Immature natural killer cell (primary cell): ENCODE measurements at regions not wholly inside any gene's neighbourhood (a gene's known extent, or its start where the extent isn't known, plus 50 kb on each side); places are given as distances from the start of the nearest gene placed in this dataset.
"Not testable (repeated sequence)": the region's sequence is repeated elsewhere in the genome, so short reads cannot be mapped to it uniquely, and the experiment has no call there.

Experiments used
- DNase-seq, 3 donors: peaks; one replicate each; pipeline ENCODE4 v3.0.0; 2022; ENCODE audit warnings: mixed read lengths in 1 of 3
- H3K27ac Mint-ChIP-seq, 6 donors: one replicate each; pipeline ENCODE4 v1.8.0; 2020; ENCODE audit warnings: mixed read lengths in 6 of 6, mild to moderate bottlenecking in 5 of 6, inconsistent platforms in 4 of 6, moderate library complexity in 3 of 6
- H3K27me3 Mint-ChIP-seq, 3 donors: one replicate each; pipeline ENCODE4 v1.8.0; 2020 to 2021; ENCODE audit warnings: low read depth in 3 of 3, mild to moderate bottlenecking in 3 of 3, mixed read lengths in 3 of 3, moderate library complexity in 3 of 3, inconsistent platforms in 1 of 3
- H3K36me3 Mint-ChIP-seq, 3 donors: one replicate each; pipeline ENCODE4 v1.8.0; 2020; ENCODE audit warnings: mixed read lengths in 3 of 3, inconsistent platforms in 2 of 3, mild to moderate bottlenecking in 2 of 3
- H3K4me1 Mint-ChIP-seq, 2 donors: one replicate each; pipeline ENCODE4 v1.8.0; 2020; ENCODE audit warnings: inconsistent platforms in 2 of 2, mild to moderate bottlenecking in 2 of 2, mixed read lengths in 2 of 2, moderate library complexity in 1 of 2
- H3K4me3 Mint-ChIP-seq, 5 donors: one replicate each; pipeline ENCODE4 v1.8.0; 2020; ENCODE audit warnings: mild to moderate bottlenecking in 5 of 5, mixed read lengths in 5 of 5, inconsistent platforms in 3 of 5, moderate library complexity in 3 of 5
- H3K9me3 Mint-ChIP-seq, 6 donors: one replicate each; pipeline ENCODE4 v1.8.0; 2020; ENCODE audit warnings: mild to moderate bottlenecking in 6 of 6, mixed read lengths in 6 of 6, inconsistent platforms in 4 of 6, moderate library complexity in 3 of 6

DNA sequence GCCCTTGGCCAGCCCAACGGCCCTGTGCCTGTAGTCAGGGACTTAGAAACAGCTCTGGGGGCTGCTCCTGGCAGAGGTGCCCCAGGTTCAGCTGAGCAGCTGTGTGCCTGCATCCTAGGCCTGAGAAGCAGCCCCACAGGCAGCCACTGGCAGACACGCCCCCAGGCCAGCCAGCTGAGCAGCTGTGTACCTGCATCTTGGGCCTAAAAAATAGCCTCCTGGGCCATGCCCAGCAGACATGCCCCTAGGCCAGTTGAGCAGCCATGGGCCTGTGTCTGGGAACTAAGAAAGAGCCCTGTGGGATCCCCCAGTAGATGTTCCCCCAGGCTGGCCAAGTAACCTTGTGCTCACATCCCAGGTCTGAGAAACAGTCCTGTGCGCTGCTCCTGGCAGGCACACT lies 64.0 kb downstream of the TBR1 start:
- Mint-ChIP-seq H3K4me1 (no peaks in the 10 kb centered on the region), H3K36me3 (peaks cover 3 to 8% (median 3%) of the 10 kb centered on the region in 3 donors), H3K9me3 (peaks cover 4 to 34% (median 24%) of the 10 kb centered on the region in 6 donors), H3K27me3 (peaks cover 0 to 11% (median 0%) of the 10 kb centered on the region in 3 donors), H3K27ac (no peak overlapping the region), H3K4me3 (no peak overlapping the region)
- DNase-seq = no peak

DNA sequence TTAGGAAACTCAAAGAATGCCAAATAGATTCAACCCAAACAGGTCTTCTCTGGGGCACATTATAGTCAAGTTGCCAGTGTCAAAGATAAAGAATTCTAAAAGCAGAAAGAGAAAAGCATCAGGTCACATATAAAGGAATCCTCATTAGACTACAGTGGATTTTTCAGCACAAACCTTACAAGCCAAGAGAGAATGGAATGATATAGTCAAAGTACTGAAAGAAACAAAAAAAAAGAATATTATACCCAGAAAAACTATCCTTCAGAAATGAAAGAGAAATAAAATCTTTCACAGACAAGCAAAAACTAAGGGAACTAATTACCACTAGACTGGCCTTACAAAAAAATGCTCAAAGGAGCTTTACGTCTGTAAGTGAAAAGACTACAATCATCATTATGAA lies 65.5 kb downstream of the TBR1 start:
- H3K4me3 Mint-ChIP-seq = no peak overlapping the region

DNA sequence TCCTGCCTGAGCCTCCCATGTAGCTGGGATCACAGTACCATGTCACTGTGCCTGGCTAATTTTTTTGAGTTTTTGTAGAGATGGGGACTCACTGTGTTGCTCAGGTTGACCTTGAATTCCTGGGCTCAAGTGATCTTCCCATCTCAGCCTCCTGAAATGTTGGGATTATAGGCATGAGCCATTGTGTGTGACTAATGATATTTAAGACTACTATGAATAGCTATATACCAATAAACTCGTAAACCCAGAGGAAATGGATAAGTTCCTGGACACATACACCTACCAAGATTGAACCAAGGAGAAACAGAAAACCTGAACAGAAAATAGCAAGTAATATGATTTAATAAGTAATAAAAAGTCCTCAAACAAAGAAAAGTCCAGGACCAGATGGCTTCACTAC lies 68.0 kb downstream of the TBR1 start:
- Mint-ChIP-seq H3K4me3 (no peak overlapping the region), H3K27me3 (peaks cover 0 to 9% (median 2%) of the 10 kb centered on the region in 3 donors), H3K4me1 (no peaks in the 10 kb centered on the region), H3K27ac (no peak overlapping the region), H3K9me3 (peaks cover 4 to 34% (median 23%) of the 10 kb centered on the region in 6 donors), H3K36me3 (peaks cover 3 to 8% (median 3%) of the 10 kb centered on the region in 3 donors)
- no peak for DNase-seq

More for the DNA sequence above, 65.5 kb downstream of the TBR1 start:
- Mint-ChIP-seq H3K27me3 (peaks cover 0 to 11% (median 0%) of the 10 kb centered on the region in 3 donors), H3K27ac (no peak overlapping the region), H3K9me3 (peaks cover 4 to 35% (median 23%) of the 10 kb centered on the region in 6 donors), H3K4me1 (no peaks in the 10 kb centered on the region), H3K36me3 (peaks cover 3 to 8% (median 3%) of the 10 kb centered on the region in 3 donors)
- DNase-seq = no peak

DNA sequence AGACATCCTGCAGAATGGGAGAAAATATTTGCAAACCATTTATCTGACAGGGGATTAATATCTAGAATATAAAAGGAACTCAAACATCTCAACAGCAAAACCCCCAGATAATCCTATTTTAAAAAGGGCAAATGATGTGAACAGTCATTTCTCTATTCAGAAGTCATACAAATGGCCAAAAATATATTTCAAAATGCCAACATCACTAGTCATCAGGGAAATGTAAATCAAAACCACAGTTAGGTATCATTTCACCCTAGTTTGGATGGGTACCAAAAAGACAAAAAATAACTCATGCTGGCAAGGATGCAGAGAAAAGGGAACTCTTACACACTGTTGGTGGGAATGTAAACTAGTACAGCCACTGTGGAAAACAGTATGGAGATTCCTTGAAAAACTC lies 70.0 kb downstream of the TBR1 start:
- peaks cover 0 to 7% (median 3%) of the 10 kb centered on the region in 3 donors for H3K27me3 Mint-ChIP-seq
- DNase-seq = no peak
- peaks cover 3 to 8% (median 6%) of the 10 kb centered on the region in 3 donors for H3K36me3 Mint-ChIP-seq
- no peak overlapping the region for H3K4me3 Mint-ChIP-seq
- H3K27ac Mint-ChIP-seq = no peak overlapping the region
- no peaks in the 10 kb centered on the region for H3K4me1 Mint-ChIP-seq
- peaks cover 4 to 23% (median 19%) of the 10 kb centered on the region in 6 donors for H3K9me3 Mint-ChIP-seq

DNA sequence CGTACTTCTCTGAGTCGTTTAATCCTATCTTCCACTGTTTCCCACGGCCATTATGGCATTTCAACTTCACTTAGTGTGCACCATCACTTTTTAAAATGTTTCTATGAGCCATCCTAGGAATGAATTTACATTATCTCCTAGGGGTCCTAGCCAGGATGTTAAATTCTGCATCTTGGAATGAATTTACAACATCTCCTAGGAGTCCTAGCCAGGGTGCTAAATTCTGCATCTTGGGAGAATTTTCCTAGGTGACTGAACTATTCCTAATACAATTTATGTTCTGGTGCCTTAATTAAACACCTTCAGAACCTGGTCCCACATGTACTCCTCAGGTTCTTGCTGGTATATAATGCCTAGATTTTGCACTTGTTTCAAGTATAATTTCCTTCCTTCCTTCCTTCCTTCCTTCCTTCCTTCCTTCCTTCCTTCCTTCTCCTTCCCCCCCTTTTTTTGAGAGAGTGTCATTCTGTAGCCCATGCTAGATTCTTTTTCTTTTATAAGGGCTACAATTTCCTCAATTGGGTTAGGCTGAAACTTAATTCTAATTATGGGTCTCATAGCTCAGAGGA lies 72.1 kb downstream of the TBR1 start:
- Mint-ChIP-seq H3K4me3 (no peak overlapping the region), H3K4me1 (no peaks in the 10 kb centered on the region), H3K36me3 (peaks cover 0 to 3% (median 0%) of the 10 kb centered on the region in 3 donors), H3K9me3 (peaks cover 0 to 8% (median 2%) of the 10 kb centered on the region in 6 donors), H3K27ac (no peak overlapping the region), H3K27me3 (peaks cover 0 to 6% (median 3%) of the 10 kb centered on the region in 3 donors)
- DNase-seq = no peak

DNA sequence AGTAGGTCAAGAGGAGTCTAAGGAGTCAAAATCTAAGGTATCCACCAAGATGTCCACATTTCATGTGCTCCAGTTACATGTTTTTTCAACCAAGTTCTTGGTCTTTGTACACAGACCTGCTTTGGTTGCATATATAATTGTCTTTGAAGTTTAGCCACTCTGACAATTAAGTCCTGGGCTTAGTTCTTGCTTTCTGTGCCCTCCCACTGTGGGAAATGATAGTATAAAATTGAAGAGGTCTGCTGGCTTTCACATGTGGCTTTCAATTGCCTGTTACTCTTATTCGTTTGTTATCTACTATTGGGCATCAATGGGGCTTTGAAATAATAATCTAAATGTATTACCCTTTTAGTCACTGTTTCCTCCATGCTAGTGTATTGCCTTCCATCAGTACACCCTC lies 72.8 kb downstream of the TBR1 start:
- H3K27me3 Mint-ChIP-seq = peaks cover 0 to 6% (median 3%) of the 10 kb centered on the region in 3 donors
- no peaks in the 10 kb centered on the region for H3K4me1 Mint-ChIP-seq
- H3K9me3 Mint-ChIP-seq = peaks cover 0 to 6% (median 2%) of the 10 kb centered on the region in 6 donors
- DNase-seq = no peak
- H3K4me3 Mint-ChIP-seq = no peak overlapping the region
- H3K27ac Mint-ChIP-seq = no peak overlapping the region
- H3K36me3 Mint-ChIP-seq = peaks cover 0 to 3% (median 0%) of the 10 kb centered on the region in 3 donors

DNA sequence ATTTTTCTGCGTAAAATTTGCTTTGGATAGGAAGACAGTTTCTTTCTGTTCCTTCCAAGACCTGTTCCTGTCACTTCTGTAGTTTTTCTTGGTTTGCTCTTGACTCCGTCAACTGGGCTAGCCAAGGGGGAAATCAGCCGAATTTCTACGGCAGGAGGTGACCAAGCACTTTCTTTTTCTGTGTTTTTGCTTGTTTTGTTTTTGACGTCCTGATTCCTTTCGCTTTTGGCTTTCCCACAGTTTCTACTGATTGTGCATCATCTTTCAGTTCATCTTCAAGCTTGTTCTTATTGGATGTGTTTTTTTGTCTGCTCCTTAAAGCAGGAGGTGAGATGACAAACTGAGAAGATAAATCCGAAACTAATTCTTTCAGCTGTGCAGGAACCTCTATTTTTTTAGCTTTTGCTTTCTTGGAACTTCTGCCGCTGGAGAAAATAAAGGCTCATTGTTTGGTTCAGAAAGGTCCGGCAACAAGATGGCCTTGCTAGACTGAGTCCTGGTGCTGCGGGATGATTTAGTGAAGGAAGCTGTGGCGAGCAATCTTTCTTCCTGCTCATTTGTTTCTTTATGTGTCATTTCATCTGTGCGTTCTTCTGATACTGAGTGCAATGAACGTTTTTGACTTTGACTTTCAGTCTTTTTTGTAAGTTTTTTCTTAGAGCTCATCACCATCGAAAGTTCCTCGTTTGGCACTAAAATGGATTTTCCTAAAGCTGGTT lies 85.0 kb downstream of the TBR1 start:
- not testable (repeated sequence) for H3K27me3 Mint-ChIP-seq, DNase-seq, H3K9me3 Mint-ChIP-seq, H3K36me3 Mint-ChIP-seq
- Mint-ChIP-seq H3K4me3 (peak overlapping the region; percentile 53 to 83 (median 75)), H3K4me1 (peaks cover 9 to 13% of the 10 kb centered on the region in 2 donors), H3K27ac (peak overlapping the region in 1 of 6 donors; percentile 31)

DNA sequence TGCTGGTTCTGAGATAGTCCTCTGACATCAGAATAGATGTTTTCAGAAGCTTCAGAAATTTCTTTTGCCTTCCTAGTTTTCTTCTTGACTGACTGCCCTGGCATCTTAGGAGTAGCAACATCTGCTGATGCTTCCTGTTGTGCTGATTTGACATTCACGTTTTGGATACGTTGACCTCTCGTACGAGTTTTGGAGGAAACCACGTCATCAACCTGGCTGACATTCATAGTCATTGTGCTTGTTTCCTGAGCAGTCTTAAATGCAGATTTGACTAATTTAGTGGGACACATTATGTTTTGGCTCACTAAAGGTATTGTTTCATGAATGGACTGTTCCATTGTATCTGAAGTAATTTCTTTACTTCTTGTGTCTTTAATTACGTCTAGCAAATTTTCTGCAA lies 86.2 kb downstream of the TBR1 start:
- not testable (repeated sequence) for H3K27ac Mint-ChIP-seq, H3K9me3 Mint-ChIP-seq, H3K4me3 Mint-ChIP-seq

DNA sequence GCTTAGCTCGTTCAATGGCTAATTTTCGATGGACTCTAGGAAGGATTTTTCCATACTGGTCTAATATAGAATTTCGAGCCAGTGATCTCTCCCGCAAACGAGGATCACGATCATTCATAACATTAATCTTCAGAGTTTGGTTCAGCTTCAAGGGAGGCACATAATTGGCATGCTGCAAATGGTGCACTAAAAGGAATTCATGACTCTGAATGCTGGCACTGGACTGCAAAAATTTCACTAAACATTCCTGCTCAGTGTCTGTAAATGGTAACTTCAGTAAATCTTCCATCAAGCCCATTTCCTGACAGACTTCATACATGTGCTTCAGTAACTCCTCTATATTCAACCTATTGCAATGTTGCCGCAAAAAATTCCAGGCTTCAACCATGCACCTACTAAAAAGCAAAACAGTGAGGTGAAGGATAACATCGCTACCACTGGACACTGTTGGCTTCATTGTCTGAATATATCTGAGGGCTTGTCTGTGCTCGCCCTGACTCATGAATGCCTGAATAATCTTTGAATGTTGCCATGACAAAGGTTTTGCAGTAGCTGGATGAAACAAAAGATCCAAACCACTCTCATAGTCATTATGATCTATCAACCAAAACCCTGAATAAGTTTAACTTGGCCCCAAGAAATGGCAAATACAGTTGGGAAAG lies 88.7 kb downstream of the TBR1 start:
- not testable (repeated sequence) for H3K27ac Mint-ChIP-seq, H3K27me3 Mint-ChIP-seq, DNase-seq, H3K4me3 Mint-ChIP-seq, H3K36me3 Mint-ChIP-seq
- Mint-ChIP-seq H3K4me1 (peaks cover 9 to 13% of the 10 kb centered on the region in 2 donors), H3K9me3 (peaks cover 0 to 24% (median 9%) of the 10 kb centered on the region in 6 donors)

More for the DNA sequence above, 86.2 kb downstream of the TBR1 start:
- not testable (repeated sequence) for DNase-seq, H3K27me3 Mint-ChIP-seq, H3K36me3 Mint-ChIP-seq
- peaks cover 9 to 13% of the 10 kb centered on the region in 2 donors for H3K4me1 Mint-ChIP-seq

DNA sequence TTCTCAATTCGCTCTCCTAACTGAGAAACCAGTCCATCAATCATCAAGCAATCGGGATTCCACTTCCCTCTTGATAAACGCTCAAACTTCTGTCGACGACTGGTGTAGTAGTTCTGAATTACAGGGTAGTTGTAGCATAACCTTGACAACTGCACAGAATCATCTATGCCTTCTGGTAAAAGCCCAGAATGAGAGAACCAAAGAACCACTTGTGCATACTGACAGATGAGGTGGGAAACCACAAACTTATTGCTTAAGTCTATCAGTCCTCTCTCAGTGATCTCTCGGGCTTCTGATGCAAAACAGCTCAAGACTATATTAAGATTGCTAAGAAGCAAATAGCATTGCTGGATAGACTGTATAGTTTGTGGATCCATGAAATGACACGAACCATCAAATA lies 89.4 kb downstream of the TBR1 start:
- H3K9me3 Mint-ChIP-seq = peaks cover 0 to 24% (median 12%) of the 10 kb centered on the region in 6 donors
- DNase-seq, H3K4me3 Mint-ChIP-seq: not testable (repeated sequence)

DNA sequence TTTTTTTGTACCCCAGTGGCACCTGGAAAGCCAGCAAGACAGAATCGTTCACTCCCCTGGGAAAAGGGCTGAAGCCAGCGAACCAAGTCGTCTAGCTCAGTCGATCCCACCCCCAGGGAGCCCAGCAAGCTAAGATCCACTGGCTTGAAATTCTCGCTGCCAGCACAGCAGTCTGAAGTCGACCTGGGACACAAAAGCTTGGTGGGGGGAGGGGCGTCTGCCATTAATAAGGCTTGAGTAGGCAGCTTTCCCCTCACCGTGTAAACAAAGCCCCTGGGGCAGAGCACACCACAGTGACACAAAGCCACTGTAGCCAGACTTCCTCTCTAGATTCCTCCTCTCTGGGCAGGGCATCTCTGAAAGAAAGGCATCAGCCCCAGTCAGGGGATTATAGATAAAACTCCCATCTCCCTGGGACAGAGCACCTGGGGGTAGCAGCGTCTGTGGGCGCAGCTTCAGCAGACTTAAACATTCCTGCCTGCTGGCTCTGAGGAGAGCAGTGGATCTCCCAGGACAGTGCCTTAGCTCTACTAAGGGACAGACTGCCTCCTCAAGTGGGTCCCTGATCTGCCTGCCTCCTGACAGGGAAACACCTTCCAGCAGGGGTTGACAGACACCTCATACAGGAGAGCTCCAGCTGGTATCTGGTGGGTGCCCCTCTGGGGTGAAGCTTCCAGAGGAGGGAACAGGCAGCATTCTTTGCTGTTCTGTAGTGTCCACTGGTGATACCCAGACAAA lies 97.4 kb downstream of the TBR1 start:
- peaks cover 0 to 24% (median 11%) of the 10 kb centered on the region in 6 donors for H3K9me3 Mint-ChIP-seq
- H3K27me3 Mint-ChIP-seq, H3K4me3 Mint-ChIP-seq, H3K36me3 Mint-ChIP-seq, DNase-seq, H3K27ac Mint-ChIP-seq, H3K4me1 Mint-ChIP-seq: not testable (repeated sequence)

More for the DNA sequence above, 89.4 kb downstream of the TBR1 start:
- peaks cover 9 to 13% of the 10 kb centered on the region in 2 donors for H3K4me1 Mint-ChIP-seq
- not testable (repeated sequence) for H3K36me3 Mint-ChIP-seq, H3K27ac Mint-ChIP-seq, H3K27me3 Mint-ChIP-seq

DNA sequence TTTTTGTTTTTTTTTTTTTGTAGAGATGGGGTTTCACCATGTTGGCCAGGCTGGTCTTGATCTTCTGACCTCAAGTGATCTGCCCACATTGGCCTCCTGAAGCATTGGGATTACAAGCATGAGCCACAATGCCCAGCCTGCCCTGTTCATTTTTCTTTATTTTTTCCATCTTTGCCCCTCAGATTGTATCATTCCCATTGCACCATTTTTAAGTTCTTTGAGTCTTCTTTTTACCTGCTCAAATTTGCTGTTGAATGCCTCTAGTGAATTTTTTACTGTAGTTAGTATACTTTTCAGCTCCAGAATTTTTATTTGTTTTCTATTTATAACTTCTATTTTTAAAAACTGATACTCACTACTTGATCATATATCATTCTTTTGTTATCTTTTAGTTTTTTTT lies 101.4 kb upstream of the SLC4A10 start:
- no peak overlapping the region for H3K27ac Mint-ChIP-seq

DNA sequence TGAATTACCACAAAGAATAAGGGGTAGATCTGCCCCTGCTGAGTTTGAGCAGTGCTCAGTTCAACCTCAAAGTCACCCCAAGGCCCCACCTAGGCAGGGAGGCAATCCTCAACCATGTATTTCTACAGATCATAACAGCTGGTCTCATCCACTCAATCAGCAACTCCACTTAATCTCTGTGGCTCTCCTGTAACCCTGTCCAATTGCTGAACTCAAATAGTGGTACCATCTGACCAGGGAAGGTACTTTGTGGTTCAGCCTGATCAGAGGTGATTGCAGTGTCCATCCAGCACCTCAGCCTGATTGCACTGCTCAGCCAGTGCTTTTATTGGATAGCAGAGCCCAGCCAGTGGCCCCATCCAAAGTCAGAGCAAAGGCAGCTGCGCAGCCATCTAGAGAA lies 91.0 kb upstream of the SLC4A10 start:
- Mint-ChIP-seq H3K9me3 (peaks cover 3 to 32% (median 19%) of the 10 kb centered on the region in 6 donors), H3K27me3 (peaks cover 0 to 8% (median 2%) of the 10 kb centered on the region in 3 donors), H3K4me1 (no peaks in the 10 kb centered on the region), H3K27ac (no peak overlapping the region), H3K4me3 (no peak overlapping the region), H3K36me3 (peaks cover 0 to 3% (median 0%) of the 10 kb centered on the region in 3 donors)
- no peak for DNase-seq

More for the DNA sequence above, 101.4 kb upstream of the SLC4A10 start:
- Mint-ChIP-seq H3K4me3 (no peak overlapping the region), H3K4me1 (no peaks in the 10 kb centered on the region), H3K36me3 (no peaks in the 10 kb centered on the region), H3K9me3 (peaks cover 8 to 28% (median 16%) of the 10 kb centered on the region in 6 donors), H3K27me3 (no peaks in the 10 kb centered on the region)
- no peak for DNase-seq
